SIG-M5 treated with dmso at 0.1 percent for 504 hours (cell line): ENCODE measurements at regions not wholly inside any gene's neighbourhood (a gene's known extent, or its start where the extent isn't known, plus 50 kb on each side); places are given as distances from the start of the nearest gene placed in this dataset.

Experiments
- DNase-seq: peaks from one replicate; lab custom pipeline; 2025; ENCODE audit not compliant: unreplicated experiment; lab: John Stamatoyannopoulos, UW

DNA sequence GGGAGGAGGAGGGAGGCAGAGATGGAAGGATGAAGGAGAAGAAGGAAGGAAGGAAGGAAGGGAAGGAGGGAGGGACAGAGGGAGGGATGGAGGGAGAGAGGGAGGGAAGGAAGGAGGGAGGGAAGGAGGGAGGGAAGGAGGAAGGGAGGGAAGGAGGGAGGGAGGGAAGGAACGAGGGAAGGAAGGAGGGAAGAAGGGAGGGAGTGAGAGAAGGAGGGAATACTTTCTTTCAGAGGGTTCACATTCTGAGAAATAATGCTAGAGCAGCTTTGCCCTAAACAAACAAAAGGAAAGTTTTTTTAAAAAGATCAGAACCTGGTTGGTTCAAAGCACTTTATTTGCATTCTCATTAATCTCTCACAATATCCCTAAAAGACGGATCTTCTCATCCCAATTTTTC lies 96.1 kb upstream of the NXT1 start:
- no peak for DNase-seq

GRCh38 chr20:23254034-23254433 lies 96.6 kb upstream of the NXT1 start:
- DNase-seq: no peak

- no peak for DNase-seq
Observed at GRCh38 chr20:23253524-23253923, 97.1 kb upstream of the NXT1 start.

- peak; percentile 74 for DNase-seq
Observed at GRCh38 chr20:23251779-23252178, 98.8 kb upstream of the NXT1 start.

DNA sequence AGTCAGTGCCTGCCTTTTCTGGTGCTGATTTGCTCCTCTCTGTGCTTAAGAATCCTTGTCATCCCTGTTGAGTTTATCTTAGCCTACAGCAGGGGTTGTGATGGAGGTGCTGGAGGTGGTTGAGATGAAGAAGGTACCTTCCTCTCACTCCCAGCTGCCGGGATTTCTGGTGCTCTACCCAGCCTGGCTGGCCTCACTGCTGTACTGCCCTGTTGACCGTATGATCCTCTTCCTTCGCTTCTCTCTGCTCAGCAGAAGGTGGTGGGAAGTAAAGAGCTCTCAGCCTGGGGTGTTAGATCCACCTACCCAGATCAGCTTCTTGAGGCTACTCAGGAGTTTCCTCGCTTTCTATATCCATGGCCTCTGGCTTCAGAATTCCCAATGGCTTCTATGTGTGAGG lies 101.0 kb upstream of the NXT1 start:
- DNase-seq: no peak

- DNase-seq: no peak
Observed at GRCh38 chr20:23248461-23248882, 102.1 kb upstream of the NXT1 start.

DNA sequence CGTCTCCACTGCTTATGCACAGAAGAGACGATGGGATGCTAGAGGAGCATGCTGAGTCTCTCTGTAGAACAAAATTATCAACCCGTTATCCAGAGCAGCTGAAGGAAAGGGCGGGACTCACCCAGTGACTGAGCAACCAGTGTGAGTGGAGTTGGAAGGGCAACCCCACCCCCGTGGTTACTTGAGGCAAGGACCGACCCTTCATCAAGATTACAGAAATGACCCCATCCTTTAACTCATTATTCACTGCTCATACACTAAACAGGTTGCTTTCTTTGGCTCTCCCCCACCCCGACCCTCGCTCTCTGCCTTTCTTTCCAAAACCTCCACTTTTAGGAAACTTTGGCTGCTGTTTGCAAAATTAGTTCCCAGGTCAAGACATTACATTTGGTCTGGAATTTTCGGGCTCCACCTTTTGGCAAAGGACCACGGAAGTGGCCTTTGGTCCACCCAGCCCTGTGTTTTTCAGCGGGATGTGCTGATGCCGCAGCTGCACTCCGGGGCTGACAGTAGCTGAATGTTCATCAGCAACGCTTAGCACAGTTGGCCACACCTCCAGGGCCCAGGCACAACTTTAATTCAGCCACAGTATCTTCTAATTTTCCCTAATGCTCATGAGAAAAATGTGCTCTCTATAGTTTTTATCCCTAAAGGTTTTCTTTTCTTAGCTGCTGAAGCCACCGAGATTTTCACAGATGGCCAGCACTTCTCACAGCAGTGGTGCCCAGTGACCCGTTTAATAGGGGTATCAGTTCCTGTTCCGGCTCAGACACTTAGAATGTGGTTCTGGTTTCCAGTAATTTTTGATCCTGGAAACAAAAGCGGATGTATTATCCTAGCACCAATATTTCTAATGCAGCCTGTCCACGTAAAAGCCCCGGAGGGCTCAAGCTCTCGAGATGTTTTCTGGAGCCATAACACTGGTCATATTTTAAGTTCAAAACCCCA lies 103.6 kb upstream of the NXT1 start:
- DNase-seq: no peak

DNA sequence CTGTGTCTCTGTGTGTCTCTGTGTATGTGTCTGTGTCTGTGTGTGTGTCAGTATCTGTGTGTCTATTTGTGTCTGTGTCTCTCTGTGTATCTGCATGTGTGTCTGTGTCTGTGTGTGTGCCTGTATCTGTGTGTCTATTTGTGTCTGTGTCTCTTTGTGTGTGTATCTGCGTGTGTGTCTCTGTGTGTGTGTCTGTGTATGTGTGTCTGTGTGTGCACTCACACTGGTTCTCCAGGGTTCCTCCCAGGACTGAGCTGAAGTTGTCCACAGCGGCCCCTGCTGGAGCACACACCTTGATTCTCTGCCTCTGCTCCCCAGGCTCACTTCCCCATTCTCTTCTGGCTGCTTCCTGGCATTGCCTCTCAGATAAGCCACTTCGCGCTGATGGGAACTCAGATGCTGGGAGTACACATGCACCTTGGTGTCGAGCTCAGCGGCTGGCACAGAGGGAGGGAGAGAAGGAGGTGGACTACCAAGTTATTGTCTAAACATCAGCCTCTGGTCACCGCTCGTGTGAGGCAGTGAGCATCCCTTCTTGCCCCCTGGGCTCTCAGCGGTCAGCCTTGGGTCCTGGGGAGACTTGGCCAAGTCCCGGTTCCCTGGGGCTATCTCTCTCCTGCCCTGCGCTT lies 104.9 kb upstream of the NXT1 start:
- peak; percentile 94 for DNase-seq

DNA sequence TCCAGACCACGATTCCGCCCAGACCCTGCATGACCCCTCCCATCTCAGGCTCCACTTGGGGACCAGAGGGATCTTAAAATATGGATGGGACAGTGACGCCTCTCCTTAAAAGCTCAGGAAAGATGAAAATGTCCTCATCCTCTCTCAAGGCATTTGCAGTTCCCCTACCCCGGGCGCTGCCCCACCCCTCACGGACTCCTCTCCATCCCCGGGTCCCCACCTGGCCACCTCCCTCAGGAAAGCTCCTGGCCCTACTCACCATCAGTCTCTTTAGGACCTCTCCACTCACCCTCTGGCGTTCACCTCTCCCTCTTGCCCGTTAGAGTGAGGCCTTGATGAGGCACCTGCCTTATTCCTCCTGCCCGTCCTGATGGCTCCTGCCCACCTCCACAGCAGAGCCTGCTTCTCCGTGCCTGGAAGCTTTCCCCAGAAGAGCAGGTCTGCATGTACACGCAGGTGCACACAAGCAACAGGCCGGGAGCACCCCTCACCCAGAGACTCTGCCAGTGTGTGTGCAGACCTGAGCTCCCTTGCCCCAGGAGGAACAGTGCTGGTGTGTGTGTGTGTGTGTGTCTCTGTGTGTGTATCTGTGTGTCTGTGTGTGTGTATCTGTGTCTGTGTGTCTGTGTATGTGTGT lies 105.6 kb upstream of the NXT1 start:
- DNase-seq: no peak

- DNase-seq: no peak
Observed at GRCh38 chr20:23244156-23244915, 106.3 kb upstream of the NXT1 start.

GRCh38 chr20:23243791-23244155 lies 106.8 kb upstream of the NXT1 start:
- no peak for DNase-seq

- DNase-seq: no peak
Observed at GRCh38 chr20:23242556-23243180, 107.9 kb upstream of the NXT1 start.

GRCh38 chr20:23242104-23242503 lies 108.5 kb upstream of the NXT1 start:
- no peak for DNase-seq

GRCh38 chr20:23241416-23241815 lies 109.2 kb upstream of the NXT1 start:
- no peak for DNase-seq

GRCh38 chr20:23240519-23240918 lies 110.1 kb upstream of the NXT1 start:
- DNase-seq: no peak

DNA sequence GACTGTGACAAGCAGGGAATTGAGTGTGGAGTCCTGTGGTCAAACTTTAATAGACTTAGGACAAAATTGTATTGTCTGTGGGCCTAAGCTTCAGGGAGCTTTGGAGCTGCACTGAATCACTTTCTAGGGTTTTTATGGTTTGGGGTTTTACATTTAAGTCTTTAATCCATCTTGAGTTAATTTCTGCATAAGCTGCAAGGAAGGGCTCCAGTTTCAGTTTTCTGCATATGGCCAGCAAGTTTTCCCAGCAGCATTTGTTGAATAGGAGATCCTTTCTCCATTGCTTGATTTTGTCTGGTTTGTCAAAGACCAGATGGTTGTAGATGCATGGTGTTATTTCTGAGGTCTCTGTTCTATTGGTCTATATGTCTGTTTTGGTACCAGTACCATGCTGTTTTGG lies 113.4 kb upstream of the NXT1 start:
- DNase-seq: no peak

GRCh38 chr20:23235173-23236027 lies 115.2 kb upstream of the NXT1 start:
- DNase-seq: peak; percentile 33

GRCh38 chr20:23234311-23235078 lies 116.1 kb upstream of the NXT1 start:
- no peak for DNase-seq

DNA sequence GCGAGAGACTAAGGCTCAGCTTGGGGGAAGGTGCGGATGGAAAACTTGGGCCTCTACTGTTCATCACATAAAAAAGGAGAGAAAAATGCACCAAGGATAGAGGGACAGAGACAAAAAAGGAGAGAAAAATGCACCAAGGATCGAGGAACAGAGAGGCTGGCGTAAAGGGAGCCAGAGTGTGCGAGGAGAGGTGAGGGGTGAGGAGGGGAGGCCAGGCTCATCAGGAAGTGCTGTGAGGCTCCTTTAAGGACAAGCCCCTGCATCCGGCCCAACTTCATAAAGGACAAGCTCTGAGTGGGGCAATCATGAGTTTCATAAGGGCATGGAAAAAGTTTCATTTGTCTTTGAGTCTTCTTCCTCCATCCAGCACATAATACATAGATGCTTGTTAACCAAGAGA lies 117.2 kb upstream of the NXT1 start:
- DNase-seq: no peak
